ENCODE measurements at regions not wholly inside any gene's neighbourhood (a gene's known extent, or its start where the extent isn't known, plus 50 kb on each side); places are given as distances from the start of the nearest gene placed in this dataset.

DNA sequence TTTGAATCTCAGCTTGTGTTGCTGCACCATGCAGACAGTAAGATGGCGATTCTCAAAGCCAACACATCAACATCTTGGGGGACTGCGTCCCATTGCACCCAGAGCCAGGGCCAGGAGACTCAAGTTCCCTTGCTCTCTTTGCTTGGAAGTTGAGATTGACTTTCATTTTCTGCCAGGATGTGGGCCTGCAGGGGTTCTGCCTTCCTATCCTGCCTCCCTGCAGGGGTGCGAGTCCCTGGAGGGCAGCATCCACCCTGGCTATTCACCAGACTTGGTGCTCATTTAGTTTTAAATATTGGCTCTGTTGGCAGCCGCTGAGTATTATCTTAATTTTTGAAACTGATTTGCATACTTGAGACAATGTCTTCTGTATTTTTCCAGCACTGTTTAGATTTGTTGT lies 451.5 kb downstream of the GLRX3 start:
- Histone ChIP-seq H3K4me1 (ENCODE audit: insufficient read depth, low read length, poor library complexity, severe bottlenecking) (no peaks in the 10 kb centered on the region), H3K9me3 (ENCODE audit: low read length) (no peaks in the 10 kb centered on the region), H3K9me2 (ENCODE audit: insufficient read depth, low read length) (no peaks in the 10 kb centered on the region), H3K36me3 (ENCODE audit: insufficient read depth, low read length) (no peaks in the 10 kb centered on the region), H2AFZ (ENCODE audit: low read length) (no peak overlapping the region), H3K4me3 (ENCODE audit: low read depth, low read length, poor library complexity, severe bottlenecking) (no peak overlapping the region), H4K20me1 (ENCODE audit: insufficient read depth, low read length) (no peaks in the 10 kb centered on the region), H3K4me2 (ENCODE audit: low read length) (no peak overlapping the region), H3K27ac (ENCODE audit: low read depth, low read length, poor library complexity, severe bottlenecking) (no peak overlapping the region), H3K79me2 (ENCODE audit: insufficient read depth, low read depth, low read length) (no peaks in the 10 kb centered on the region)
- no TSS peak for BruUV-seq (replicated peaks)
- CTCF ChIA-PET (ENCODE audit: unreplicated experiment) = no interaction called here
- intact Hi-C loops (cut with micrococcal nuclease; ENCODE audit: unreplicated experiment) = no loop called here
- DNase-seq (ENCODE audit: low spot score) = no peak
- POLR2A ChIA-PET = no interaction called here
- TF ChIP-seq EZH2phosphoT487 (IDR thresholded peaks at IDR 0.05; ENCODE audit: borderline replicate concordance, low read depth, low read length) = no peak
- TF ChIP-seq, protein P1, sequence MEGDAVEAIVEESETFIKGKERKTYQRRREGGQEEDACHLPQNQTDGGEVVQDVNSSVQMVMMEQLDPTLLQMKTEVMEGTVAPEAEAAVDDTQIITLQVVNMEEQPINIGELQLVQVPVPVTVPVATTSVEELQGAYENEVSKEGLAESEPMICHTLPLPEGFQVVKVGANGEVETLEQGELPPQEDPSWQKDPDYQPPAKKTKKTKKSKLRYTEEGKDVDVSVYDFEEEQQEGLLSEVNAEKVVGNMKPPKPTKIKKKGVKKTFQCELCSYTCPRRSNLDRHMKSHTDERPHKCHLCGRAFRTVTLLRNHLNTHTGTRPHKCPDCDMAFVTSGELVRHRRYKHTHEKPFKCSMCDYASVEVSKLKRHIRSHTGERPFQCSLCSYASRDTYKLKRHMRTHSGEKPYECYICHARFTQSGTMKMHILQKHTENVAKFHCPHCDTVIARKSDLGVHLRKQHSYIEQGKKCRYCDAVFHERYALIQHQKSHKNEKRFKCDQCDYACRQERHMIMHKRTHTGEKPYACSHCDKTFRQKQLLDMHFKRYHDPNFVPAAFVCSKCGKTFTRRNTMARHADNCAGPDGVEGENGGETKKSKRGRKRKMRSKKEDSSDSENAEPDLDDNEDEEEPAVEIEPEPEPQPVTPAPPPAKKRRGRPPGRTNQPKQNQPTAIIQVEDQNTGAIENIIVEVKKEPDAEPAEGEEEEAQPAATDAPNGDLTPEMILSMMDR (conservative IDR thresholded peaks at IDR 0.05; ENCODE audit: low read length) = no peak

DNA sequence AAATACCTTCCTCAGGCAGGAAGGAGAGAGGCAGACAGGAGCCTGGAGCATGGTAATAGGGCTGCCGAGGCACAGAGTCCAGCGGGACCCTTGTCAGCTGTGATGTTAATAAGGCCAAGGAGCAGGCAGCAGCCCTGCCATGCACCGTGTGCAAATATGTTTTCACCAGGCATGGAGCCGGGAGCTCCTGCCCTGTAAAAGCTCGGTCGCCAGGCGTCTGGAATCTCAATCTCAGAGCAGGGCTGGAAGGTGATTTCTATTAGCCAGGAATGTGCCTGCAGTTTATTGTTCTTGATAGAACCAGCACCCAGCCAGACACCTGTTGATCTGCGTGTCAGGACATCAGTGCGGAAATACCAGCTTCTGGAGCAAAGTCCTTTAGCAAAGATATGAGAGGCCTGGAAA lies 469.8 kb downstream of the GLRX3 start:
- Histone ChIP-seq H3K9me3 (ENCODE audit: low read length) (no peaks in the 10 kb centered on the region), H4K20me1 (ENCODE audit: insufficient read depth, low read length) (no peaks in the 10 kb centered on the region), H3K9me2 (ENCODE audit: insufficient read depth, low read length) (no peaks in the 10 kb centered on the region), H3K4me1 (ENCODE audit: insufficient read depth, low read length, poor library complexity, severe bottlenecking) (no peaks in the 10 kb centered on the region), H3K27ac (ENCODE audit: low read depth, low read length, poor library complexity, severe bottlenecking) (no peak overlapping the region), H3K4me2 (ENCODE audit: low read length) (no peak overlapping the region), H3K79me2 (ENCODE audit: insufficient read depth, low read depth, low read length) (no peaks in the 10 kb centered on the region), H3K36me3 (ENCODE audit: insufficient read depth, low read length) (no peaks in the 10 kb centered on the region), H2AFZ (ENCODE audit: low read length) (no peak overlapping the region), H3K4me3 (ENCODE audit: low read depth, low read length, poor library complexity, severe bottlenecking) (no peak overlapping the region)
- ChIA-PET CTCF (ENCODE audit: unreplicated experiment) (no interaction called here), POLR2A (interaction anchor here (0.6 kb wide), 1 partner anchor 24 kb away, joined by 3 read pairs; no protein-coding TSS in a partner anchor)
- no peak for DNase-seq (ENCODE audit: low spot score)
- BruUV-seq (replicated peaks) = no TSS peak
- TF ChIP-seq EZH2phosphoT487 (IDR thresholded peaks at IDR 0.05; ENCODE audit: borderline replicate concordance, low read depth, low read length) = no peak
- TF ChIP-seq, protein P1 (conservative IDR thresholded peaks at IDR 0.05; ENCODE audit: low read length) = no peak
- intact Hi-C loops (cut with micrococcal nuclease; ENCODE audit: unreplicated experiment) = no loop called here

DNA sequence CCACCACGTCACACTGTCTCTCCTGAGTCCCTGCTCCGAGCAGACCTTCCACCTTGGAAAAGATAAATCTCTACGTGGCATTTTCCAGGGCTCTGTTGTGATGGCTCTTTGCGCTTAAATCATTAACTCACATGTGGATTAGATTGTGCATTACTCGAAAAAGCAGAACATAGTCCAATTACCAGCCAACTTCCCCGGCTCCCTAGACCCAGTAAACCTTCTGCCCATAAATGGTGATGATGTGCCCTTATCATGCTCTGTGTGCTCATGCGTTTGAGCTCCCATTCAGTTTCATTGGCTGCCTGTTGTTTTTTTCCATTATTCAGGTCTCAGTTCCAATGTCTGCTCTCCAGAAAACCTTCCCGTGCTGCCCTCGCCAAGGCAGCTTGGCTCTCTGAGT lies 471.2 kb downstream of the GLRX3 start:
- CTCF ChIA-PET (ENCODE audit: unreplicated experiment) = no interaction called here

More for the DNA sequence above, 471.2 kb downstream of the GLRX3 start:
- no peak overlapping the region for H3K4me3 ChIP-seq (ENCODE audit: low read depth, low read length, poor library complexity, severe bottlenecking)
- H3K9me3 ChIP-seq (ENCODE audit: low read length) = no peaks in the 10 kb centered on the region
- H2AFZ ChIP-seq (ENCODE audit: low read length) = no peak overlapping the region
- H3K36me3 ChIP-seq (ENCODE audit: insufficient read depth, low read length) = no peaks in the 10 kb centered on the region
- no peaks in the 10 kb centered on the region for H4K20me1 ChIP-seq (ENCODE audit: insufficient read depth, low read length)
- no peaks in the 10 kb centered on the region for H3K79me2 ChIP-seq (ENCODE audit: insufficient read depth, low read depth, low read length)
- H3K4me2 ChIP-seq (ENCODE audit: low read length) = no peak overlapping the region
- intact Hi-C loops (cut with micrococcal nuclease; ENCODE audit: unreplicated experiment) = no loop called here
- POLR2A ChIA-PET = interaction anchor here (1.0 kb wide), 1 partner anchor 9 kb away, joined by 4 read pairs; no protein-coding TSS in a partner anchor
- DNase-seq (ENCODE audit: low spot score) = no peak
- no peak for TF ChIP-seq EZH2phosphoT487 (IDR thresholded peaks at IDR 0.05; ENCODE audit: borderline replicate concordance, low read depth, low read length)
- TF ChIP-seq, protein P1 (conservative IDR thresholded peaks at IDR 0.05; ENCODE audit: low read length) = no peak
- H3K4me1 ChIP-seq (ENCODE audit: insufficient read depth, low read length, poor library complexity, severe bottlenecking) = no peaks in the 10 kb centered on the region
- no TSS peak for BruUV-seq (replicated peaks)
- H3K9me2 ChIP-seq (ENCODE audit: insufficient read depth, low read length) = no peaks in the 10 kb centered on the region
- no peak overlapping the region for H3K27ac ChIP-seq (ENCODE audit: low read depth, low read length, poor library complexity, severe bottlenecking)
